ENCODE measurements at regions not wholly inside any gene's neighbourhood (a gene's known extent, or its start where the extent isn't known, plus 50 kb on each side); places are given as distances from the start of the nearest gene placed in this dataset.

DNA sequence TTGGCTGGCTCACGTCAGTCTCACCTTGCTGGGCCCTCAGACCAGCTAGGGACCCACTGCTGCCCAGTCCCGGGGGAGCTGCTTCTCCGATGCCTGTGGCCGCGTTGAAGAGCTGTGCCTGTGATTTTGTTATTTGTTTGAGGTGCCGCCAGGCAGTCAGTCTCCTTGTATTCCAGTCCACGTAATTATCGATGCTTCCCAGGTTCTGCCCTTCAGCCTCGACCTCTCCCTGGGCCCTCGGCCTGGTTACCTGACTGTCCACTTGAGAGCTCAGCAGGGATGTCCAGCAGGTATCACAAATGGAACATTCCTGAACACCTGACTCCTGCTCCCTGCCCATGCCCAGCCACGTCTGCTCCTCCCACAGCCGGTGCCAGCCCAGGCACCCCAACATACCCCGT is 195.9 kb upstream of the HS6ST1 start:
- TF ChIP-seq, protein P1, sequence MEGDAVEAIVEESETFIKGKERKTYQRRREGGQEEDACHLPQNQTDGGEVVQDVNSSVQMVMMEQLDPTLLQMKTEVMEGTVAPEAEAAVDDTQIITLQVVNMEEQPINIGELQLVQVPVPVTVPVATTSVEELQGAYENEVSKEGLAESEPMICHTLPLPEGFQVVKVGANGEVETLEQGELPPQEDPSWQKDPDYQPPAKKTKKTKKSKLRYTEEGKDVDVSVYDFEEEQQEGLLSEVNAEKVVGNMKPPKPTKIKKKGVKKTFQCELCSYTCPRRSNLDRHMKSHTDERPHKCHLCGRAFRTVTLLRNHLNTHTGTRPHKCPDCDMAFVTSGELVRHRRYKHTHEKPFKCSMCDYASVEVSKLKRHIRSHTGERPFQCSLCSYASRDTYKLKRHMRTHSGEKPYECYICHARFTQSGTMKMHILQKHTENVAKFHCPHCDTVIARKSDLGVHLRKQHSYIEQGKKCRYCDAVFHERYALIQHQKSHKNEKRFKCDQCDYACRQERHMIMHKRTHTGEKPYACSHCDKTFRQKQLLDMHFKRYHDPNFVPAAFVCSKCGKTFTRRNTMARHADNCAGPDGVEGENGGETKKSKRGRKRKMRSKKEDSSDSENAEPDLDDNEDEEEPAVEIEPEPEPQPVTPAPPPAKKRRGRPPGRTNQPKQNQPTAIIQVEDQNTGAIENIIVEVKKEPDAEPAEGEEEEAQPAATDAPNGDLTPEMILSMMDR (conservative IDR thresholded peaks at IDR 0.05; ENCODE audit: low read depth, low read length): no peak
- no peak for TF ChIP-seq EZH2 (IDR thresholded peaks at IDR 0.05; ENCODE audit: borderline replicate concordance, low read depth, low read length, poor library complexity, severe bottlenecking)

All from A673 (cell line).